ENCODE measurements at regions not wholly inside any gene's neighbourhood (a gene's known extent, or its start where the extent isn't known, plus 50 kb on each side); places are given as distances from the start of the nearest gene placed in this dataset.

DNA sequence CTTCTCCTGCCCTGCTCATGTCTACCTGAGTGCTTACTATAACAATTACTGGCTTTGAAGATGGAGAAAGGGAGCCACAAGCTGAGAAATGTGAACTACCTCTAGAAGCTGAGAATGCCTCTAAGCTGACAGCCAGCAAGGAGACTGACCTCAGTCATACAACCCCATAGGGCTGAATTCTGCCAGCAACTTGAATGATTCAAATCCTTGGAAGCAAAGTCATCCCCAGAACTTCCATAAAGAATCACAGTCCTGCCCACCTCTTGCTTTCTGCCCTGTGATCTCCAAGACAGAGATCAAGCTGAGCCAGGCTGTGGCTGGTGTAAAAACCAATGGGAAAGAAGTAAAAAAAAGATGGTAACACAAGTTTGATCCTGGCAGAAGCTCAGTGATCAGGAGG is 288.2 kb upstream of the SPHKAP start:
- no peaks in the 10 kb centered on the region for H3K36me3 ChIP-seq (ENCODE audit: insufficient read depth, low read length)
- no peaks in the 10 kb centered on the region for H3K79me2 ChIP-seq (ENCODE audit: insufficient read depth, low read length)
- H3K4me2 ChIP-seq (ENCODE audit: low read depth, low read length, poor library complexity, severe bottlenecking): no peak overlapping the region
- H3K9me2 ChIP-seq (replicated peaks; ENCODE audit: low read depth, low read length): no peaks in the 10 kb centered on the region
- no peaks in the 10 kb centered on the region for H4K20me1 ChIP-seq (ENCODE audit: insufficient read depth, low read length, poor library complexity, severe bottlenecking)
- H3K9ac ChIP-seq (ENCODE audit: low read depth, low read length, poor library complexity, severe bottlenecking): no peak overlapping the region
- no peaks in the 10 kb centered on the region for H3F3A ChIP-seq (ENCODE audit: low read depth)
- TF ChIP-seq, protein P1, sequence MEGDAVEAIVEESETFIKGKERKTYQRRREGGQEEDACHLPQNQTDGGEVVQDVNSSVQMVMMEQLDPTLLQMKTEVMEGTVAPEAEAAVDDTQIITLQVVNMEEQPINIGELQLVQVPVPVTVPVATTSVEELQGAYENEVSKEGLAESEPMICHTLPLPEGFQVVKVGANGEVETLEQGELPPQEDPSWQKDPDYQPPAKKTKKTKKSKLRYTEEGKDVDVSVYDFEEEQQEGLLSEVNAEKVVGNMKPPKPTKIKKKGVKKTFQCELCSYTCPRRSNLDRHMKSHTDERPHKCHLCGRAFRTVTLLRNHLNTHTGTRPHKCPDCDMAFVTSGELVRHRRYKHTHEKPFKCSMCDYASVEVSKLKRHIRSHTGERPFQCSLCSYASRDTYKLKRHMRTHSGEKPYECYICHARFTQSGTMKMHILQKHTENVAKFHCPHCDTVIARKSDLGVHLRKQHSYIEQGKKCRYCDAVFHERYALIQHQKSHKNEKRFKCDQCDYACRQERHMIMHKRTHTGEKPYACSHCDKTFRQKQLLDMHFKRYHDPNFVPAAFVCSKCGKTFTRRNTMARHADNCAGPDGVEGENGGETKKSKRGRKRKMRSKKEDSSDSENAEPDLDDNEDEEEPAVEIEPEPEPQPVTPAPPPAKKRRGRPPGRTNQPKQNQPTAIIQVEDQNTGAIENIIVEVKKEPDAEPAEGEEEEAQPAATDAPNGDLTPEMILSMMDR (conservative IDR thresholded peaks at IDR 0.05; ENCODE audit: low read length): no peak
- no peak for TF ChIP-seq EZH2phosphoT487 (IDR thresholded peaks at IDR 0.05; ENCODE audit: borderline replicate concordance)
- no peak overlapping the region for H2AFZ ChIP-seq (ENCODE audit: low read length)
- H3K27me3 ChIP-seq (ENCODE audit: insufficient read depth, low read length, poor library complexity, severe bottlenecking): no peaks in the 10 kb centered on the region
- H3K9me3 ChIP-seq (ENCODE audit: insufficient read depth, low read depth, low read length): no peaks in the 10 kb centered on the region
- H3K4me1 ChIP-seq (ENCODE audit: insufficient read depth, low read length, poor library complexity, severe bottlenecking): no peaks in the 10 kb centered on the region
- no peak overlapping the region for H3K4me3 ChIP-seq (ENCODE audit: low read length, poor library complexity, severe bottlenecking)

GRCh38 chr2:228466851-228467250 is 285.4 kb upstream of the SPHKAP start:
- no peak overlapping the region for H3K9ac ChIP-seq (ENCODE audit: low read depth, low read length, poor library complexity, severe bottlenecking)

GRCh38 chr2:228465408-228465807 is 283.9 kb upstream of the SPHKAP start:
- H3K79me2 ChIP-seq (ENCODE audit: insufficient read depth, low read length): no peaks in the 10 kb centered on the region
- H3K9me3 ChIP-seq (ENCODE audit: insufficient read depth, low read depth, low read length): no peaks in the 10 kb centered on the region
- no peaks in the 10 kb centered on the region for H3K36me3 ChIP-seq (ENCODE audit: insufficient read depth, low read length)
- H2AFZ ChIP-seq (ENCODE audit: low read length): no peak overlapping the region
- no peaks in the 10 kb centered on the region for H3K4me1 ChIP-seq (ENCODE audit: insufficient read depth, low read length, poor library complexity, severe bottlenecking)
- no peaks in the 10 kb centered on the region for H3F3A ChIP-seq (ENCODE audit: low read depth)
- H3K9me2 ChIP-seq (replicated peaks; ENCODE audit: low read depth, low read length): no peaks in the 10 kb centered on the region
- H3K4me2 ChIP-seq (ENCODE audit: low read depth, low read length, poor library complexity, severe bottlenecking): no peak overlapping the region
- no peaks in the 10 kb centered on the region for H4K20me1 ChIP-seq (ENCODE audit: insufficient read depth, low read length, poor library complexity, severe bottlenecking)
- no peaks in the 10 kb centered on the region for H3K27me3 ChIP-seq (ENCODE audit: insufficient read depth, low read length, poor library complexity, severe bottlenecking)
- no peak overlapping the region for H3K9ac ChIP-seq (ENCODE audit: low read depth, low read length, poor library complexity, severe bottlenecking)
- no peak overlapping the region for H3K4me3 ChIP-seq (ENCODE audit: low read length, poor library complexity, severe bottlenecking)
- TF ChIP-seq, protein P1 (conservative IDR thresholded peaks at IDR 0.05; ENCODE audit: low read length): no peak
- no peak for TF ChIP-seq EZH2phosphoT487 (IDR thresholded peaks at IDR 0.05; ENCODE audit: borderline replicate concordance)

More at GRCh38 chr2:228466851-228467250, 285.4 kb upstream of the SPHKAP start:
- no peaks in the 10 kb centered on the region for H4K20me1 ChIP-seq (ENCODE audit: insufficient read depth, low read length, poor library complexity, severe bottlenecking)
- no peaks in the 10 kb centered on the region for H3K36me3 ChIP-seq (ENCODE audit: insufficient read depth, low read length)
- H3K4me1 ChIP-seq (ENCODE audit: insufficient read depth, low read length, poor library complexity, severe bottlenecking): no peaks in the 10 kb centered on the region
- H2AFZ ChIP-seq (ENCODE audit: low read length): no peak overlapping the region
- TF ChIP-seq EZH2phosphoT487 (IDR thresholded peaks at IDR 0.05; ENCODE audit: borderline replicate concordance): no peak
- TF ChIP-seq, protein P1 (conservative IDR thresholded peaks at IDR 0.05; ENCODE audit: low read length): no peak
- H3K27me3 ChIP-seq (ENCODE audit: insufficient read depth, low read length, poor library complexity, severe bottlenecking): no peaks in the 10 kb centered on the region
- no peaks in the 10 kb centered on the region for H3F3A ChIP-seq (ENCODE audit: low read depth)
- H3K9me3 ChIP-seq (ENCODE audit: insufficient read depth, low read depth, low read length): no peaks in the 10 kb centered on the region
- no peaks in the 10 kb centered on the region for H3K79me2 ChIP-seq (ENCODE audit: insufficient read depth, low read length)
- H3K9me2 ChIP-seq (replicated peaks; ENCODE audit: low read depth, low read length): no peaks in the 10 kb centered on the region
- no peak overlapping the region for H3K4me3 ChIP-seq (ENCODE audit: low read length, poor library complexity, severe bottlenecking)
- H3K4me2 ChIP-seq (ENCODE audit: low read depth, low read length, poor library complexity, severe bottlenecking): no peak overlapping the region

Data from Loucy (cell line).